ENCODE measurements at regions not wholly inside any gene's neighbourhood (a gene's known extent, or its start where the extent isn't known, plus 50 kb on each side); places are given as distances from the start of the nearest gene placed in this dataset.

DNA sequence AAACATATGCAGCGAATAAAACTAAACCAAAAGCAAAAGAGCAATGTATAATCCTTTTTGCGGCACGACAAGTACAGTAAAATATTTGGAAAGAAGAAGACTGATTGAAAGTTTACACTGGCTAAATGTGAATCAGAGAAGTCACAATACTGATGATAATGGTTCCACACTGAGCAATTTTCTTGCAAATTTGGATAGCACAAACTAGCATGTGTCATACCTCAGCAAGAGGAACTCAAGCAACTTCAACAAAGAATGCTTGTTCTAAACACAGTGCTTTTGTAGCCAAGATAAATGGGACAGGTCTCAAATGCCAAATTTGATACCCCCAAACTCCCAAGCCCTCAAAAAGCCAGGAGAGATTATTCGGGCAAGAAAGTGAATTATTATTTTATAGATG lies 839.1 kb downstream of the GALC start:
- DNase-seq (ENCODE audit: low spot score in 2 of 2), result no peak
- intact Hi-C loops (cut with DNase I; ENCODE audit: low total_unique reads), result no loop called here
- 80 to 87% methylated on average over 4 of the region's 4 CpGs for WGBS, 2 donors
- TF ChIP-seq CTCF (IDR thresholded peaks at IDR 0.05) (no peak), POLR2A (IDR thresholded peaks at IDR 0.05) (no peak)
- H3K4me3 ChIP-seq (ENCODE audit: low read depth, poor library complexity, severe bottlenecking), result no peak overlapping the region

DNA sequence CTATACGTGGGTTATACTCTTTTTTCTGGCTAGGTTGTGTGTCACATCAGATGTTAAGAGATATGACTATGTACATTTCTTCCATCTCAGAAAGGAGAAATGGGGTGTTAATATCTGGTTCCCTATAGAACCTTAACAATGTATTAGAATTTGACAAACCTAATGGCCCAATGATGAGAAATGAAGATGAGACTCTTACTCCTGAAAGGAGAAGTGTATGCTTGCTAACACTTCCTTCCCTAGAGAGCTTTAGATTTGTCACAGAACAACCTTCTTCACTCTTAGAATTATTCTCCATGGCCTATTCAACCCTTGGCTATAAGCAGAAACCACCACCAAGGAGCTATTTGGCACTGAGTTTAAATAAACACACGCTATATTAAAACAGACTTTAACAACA lies 839.6 kb downstream of the GALC start:
- 76 to 84% methylated on average over 2 of the region's 2 CpGs for WGBS, 2 donors
- intact Hi-C loops (cut with DNase I; ENCODE audit: low total_unique reads), result no loop called here
- TF ChIP-seq CTCF (IDR thresholded peaks at IDR 0.05), result no peak
- no peak for TF ChIP-seq POLR2A (IDR thresholded peaks at IDR 0.05)
- H3K4me3 ChIP-seq (ENCODE audit: low read depth, poor library complexity, severe bottlenecking), result no peak overlapping the region
- DNase-seq (ENCODE audit: low spot score in 2 of 2), result no peak

GRCh38 chr14:87152693-87153092 lies 840.3 kb downstream of the GALC start:
- 55 to 63% methylated on average over 5 of the region's 5 CpGs for WGBS, 2 donors
- TF ChIP-seq CTCF (IDR thresholded peaks at IDR 0.05), result no peak
- no peak for TF ChIP-seq POLR2A (IDR thresholded peaks at IDR 0.05)
- no peak overlapping the region for H3K4me3 ChIP-seq (ENCODE audit: low read depth, poor library complexity, severe bottlenecking)
- no peak for DNase-seq (ENCODE audit: low spot score in 2 of 2)
- intact Hi-C loops (cut with DNase I; ENCODE audit: low total_unique reads), result no loop called here

GRCh38 chr14:87149583-87150354 lies 843.2 kb downstream of the GALC start:
- WGBS, 2 donors, result 60 to 61% methylated on average over 6 of the region's 6 CpGs
- TF ChIP-seq CTCF (IDR thresholded peaks at IDR 0.05) (no peak), POLR2A (IDR thresholded peaks at IDR 0.05) (no peak)
- no peak overlapping the region for H3K4me3 ChIP-seq (ENCODE audit: low read depth, poor library complexity, severe bottlenecking)
- intact Hi-C loops (cut with DNase I; ENCODE audit: low total_unique reads), result no loop called here
- DNase-seq (ENCODE audit: low spot score in 2 of 2), result no peak

DNA sequence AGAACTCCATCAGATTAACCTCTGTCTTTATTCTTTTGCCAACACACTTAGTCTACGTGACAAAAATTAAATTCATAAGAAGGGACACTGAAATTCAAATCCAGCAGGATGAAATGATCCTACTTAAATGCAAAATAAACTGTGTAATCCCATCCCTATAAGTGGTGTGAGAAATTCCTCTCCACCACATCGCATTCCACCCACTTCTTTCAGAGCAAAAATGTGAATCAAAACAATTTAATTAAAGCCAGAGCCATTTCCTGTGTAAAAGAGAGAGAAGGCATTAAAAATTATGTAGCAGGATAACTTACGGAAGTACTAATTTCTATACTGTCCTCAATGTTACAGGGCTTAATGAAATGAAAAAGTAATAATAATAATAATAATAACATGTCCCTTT lies 844.3 kb downstream of the GALC start:
- no peak for DNase-seq (ENCODE audit: low spot score in 2 of 2)
- intact Hi-C loops (cut with DNase I; ENCODE audit: low total_unique reads), result no loop called here
- H3K4me3 ChIP-seq (ENCODE audit: low read depth, poor library complexity, severe bottlenecking), result no peak overlapping the region
- TF ChIP-seq POLR2A (IDR thresholded peaks at IDR 0.05), result no peak
- TF ChIP-seq CTCF (IDR thresholded peaks at IDR 0.05), result no peak
- 38% methylated on average over 3 of the region's 3 CpGs for WGBS, 2 donors
